CD14-positive monocyte (primary cell): ENCODE measurements at regions not wholly inside any gene's neighbourhood (a gene's known extent, or its start where the extent isn't known, plus 50 kb on each side); places are given as distances from the start of the nearest gene placed in this dataset.

Source experiments
- DNase-seq, 3 donors: peaks; one replicate each; pipeline ENCODE4 v3.0.0-alpha.2; 2011 to 2022
- H2AFZ ChIP-seq: 2 replicates; pipeline ENCODE4 v1.6.0; 2012; ENCODE audit warnings: mild to moderate bottlenecking, low read depth, low read length, inconsistent platforms; ENCODE audit not compliant: insufficient read depth, poor library complexity, severe bottlenecking
- H3K27ac ChIP-seq, 2 donors: 1 replicate in 1 of 2; 2 replicates in 1 of 2; pipeline ENCODE4 v1.5.1; 2012 to 2013; ENCODE audit warnings: low read length in 2 of 2, control low read depth in 1 of 2, inconsistent platforms in 1 of 2, low read depth in 1 of 2, mild to moderate bottlenecking in 1 of 2
- H3K27me3 ChIP-seq, 2 donors: one replicate each; pipeline versions ENCODE4 v1.6.0 to v1.6.1; 2011 to 2013; ENCODE audit warnings: low read length in 2 of 2; ENCODE audit not compliant: control insufficient read depth in 2 of 2, insufficient read depth in 2 of 2
- H3K36me3 ChIP-seq, 2 donors: replicated peaks in 1 of 2; 1 replicate in 1 of 2; 2 replicates in 1 of 2; pipeline versions ENCODE4 v1.5.1 to v1.6.1; 2012 to 2013; ENCODE audit warnings: low read length in 2 of 2, control low read depth in 1 of 2, inconsistent platforms in 1 of 2, mild to moderate bottlenecking in 1 of 2; ENCODE audit not compliant: insufficient read depth in 2 of 2, control insufficient read depth in 1 of 2
- H3K4me1 ChIP-seq, 2 donors: 1 replicate in 1 of 2; 2 replicates in 1 of 2; pipeline versions ENCODE4 v1.5.1 to v1.6.1; 2012 to 2013; ENCODE audit warnings: low read length in 2 of 2, control low read depth in 1 of 2, inconsistent platforms in 1 of 2, mild to moderate bottlenecking in 1 of 2, moderate library complexity in 1 of 2; ENCODE audit not compliant: insufficient read depth in 2 of 2, control insufficient read depth in 1 of 2
- H3K4me2 ChIP-seq: replicated peaks from 2 replicates; pipeline ENCODE3; 2012; ENCODE audit warnings: low read length, moderate library complexity, mild to moderate bottlenecking; ENCODE audit not compliant: poor library complexity, severe bottlenecking; ENCODE audit errors: extremely low read depth
- H3K4me3 ChIP-seq, 3 experiments: fragments of 200-600 bp in 1 of 3; sonication (generic) in 1 of 3; replicated peaks in 1 of 3; 1 replicate in 2 of 3; 2 replicates in 1 of 3; pipeline ENCODE4 v1.5.1; 2011 to 2013; ENCODE audit warnings: low read length in 3 of 3, mild to moderate bottlenecking in 3 of 3, control low read depth in 2 of 3, low read depth in 2 of 3, inconsistent platforms in 1 of 3, moderate library complexity in 1 of 3
- H3K79me2 ChIP-seq: 2 replicates; pipeline ENCODE4 v1.6.0; 2012; ENCODE audit warnings: mild to moderate bottlenecking, control low read depth, inconsistent platforms, low read length, moderate library complexity; ENCODE audit not compliant: insufficient read depth
- H3K9ac ChIP-seq: 2 replicates; pipeline ENCODE4 v1.6.0; 2017; ENCODE audit warnings: low read length, mild to moderate bottlenecking; ENCODE audit not compliant: insufficient read depth, poor library complexity, severe bottlenecking
- H3K9me3 ChIP-seq, 2 donors: replicated peaks in 1 of 2; 1 replicate in 1 of 2; 2 replicates in 1 of 2; pipeline versions ENCODE4 v1.5.1 to v1.6.1; 2012 to 2013; ENCODE audit warnings: low read length in 2 of 2, control low read depth in 1 of 2; ENCODE audit not compliant: control insufficient read depth in 1 of 2, insufficient read depth in 1 of 2
- H4K20me1 ChIP-seq: 2 replicates; pipeline ENCODE4 v1.6.0; 2012; ENCODE audit warnings: mild to moderate bottlenecking, low read length, control low read depth, moderate library complexity; ENCODE audit not compliant: insufficient read depth
- H3K27ac Mint-ChIP-seq, 7 donors: one replicate each; pipeline ENCODE4 v1.8.0; 2020; ENCODE audit warnings: mild to moderate bottlenecking in 7 of 7, mixed read lengths in 7 of 7, moderate library complexity in 6 of 7, inconsistent platforms in 2 of 7
- H3K27me3 Mint-ChIP-seq, 3 donors: one replicate each; pipeline ENCODE4 v1.8.0; 2021 to 2022; ENCODE audit warnings: low read depth in 3 of 3, mild to moderate bottlenecking in 3 of 3, mixed read lengths in 3 of 3, moderate library complexity in 3 of 3, inconsistent platforms in 1 of 3
- H3K36me3 Mint-ChIP-seq, 2 donors: one replicate each; pipeline ENCODE4 v1.8.0; 2020; ENCODE audit warnings: mixed read lengths in 2 of 2, inconsistent platforms in 1 of 2, mild to moderate bottlenecking in 1 of 2
- H3K4me1 Mint-ChIP-seq: one replicate; pipeline ENCODE4 v1.8.0; 2020; ENCODE audit warnings: mild to moderate bottlenecking, mixed read lengths
- H3K4me3 Mint-ChIP-seq, 2 donors: one replicate each; pipeline ENCODE4 v1.8.0; 2020; ENCODE audit warnings: mild to moderate bottlenecking in 2 of 2, mixed read lengths in 2 of 2, moderate library complexity in 1 of 2
- H3K9me3 Mint-ChIP-seq, 7 donors: one replicate each; pipeline ENCODE4 v1.8.0; 2020 to 2022; ENCODE audit warnings: mixed read lengths in 7 of 7, mild to moderate bottlenecking in 6 of 7, moderate library complexity in 6 of 7, inconsistent platforms in 2 of 7
- WGBS: methylation state at CpG from one replicate; pipeline ENCODE4 v1.1.5; 2013; ENCODE audit warnings: missing lambda C conversion rate; ENCODE audit not compliant: insufficient coverage; 5-methylcytosine and 5-hydroxymethylcytosine counted together
- intact Hi-C, 2 donors: fragments of 100-400 bp; cut with micrococcal nuclease; formaldehyde crosslinking; loops; one replicate each; pipeline versions ENCODE4 v1.15.0 to v1.15.1; 2023
- TF ChIP-seq, protein P1 (sequence below): fragments of 200-600 bp; IDR thresholded peaks from one replicate; pipeline ENCODE4 v1.8.0; 2022; ENCODE audit warnings: antibody characterized with exemption, mild to moderate bottlenecking

- H3K4me1 Mint-ChIP-seq = peaks cover 11% of the 10 kb centered on the region
- WGBS = no CpG with 5 or more reads among the region's 4 CpGs
- TF ChIP-seq, protein P1, sequence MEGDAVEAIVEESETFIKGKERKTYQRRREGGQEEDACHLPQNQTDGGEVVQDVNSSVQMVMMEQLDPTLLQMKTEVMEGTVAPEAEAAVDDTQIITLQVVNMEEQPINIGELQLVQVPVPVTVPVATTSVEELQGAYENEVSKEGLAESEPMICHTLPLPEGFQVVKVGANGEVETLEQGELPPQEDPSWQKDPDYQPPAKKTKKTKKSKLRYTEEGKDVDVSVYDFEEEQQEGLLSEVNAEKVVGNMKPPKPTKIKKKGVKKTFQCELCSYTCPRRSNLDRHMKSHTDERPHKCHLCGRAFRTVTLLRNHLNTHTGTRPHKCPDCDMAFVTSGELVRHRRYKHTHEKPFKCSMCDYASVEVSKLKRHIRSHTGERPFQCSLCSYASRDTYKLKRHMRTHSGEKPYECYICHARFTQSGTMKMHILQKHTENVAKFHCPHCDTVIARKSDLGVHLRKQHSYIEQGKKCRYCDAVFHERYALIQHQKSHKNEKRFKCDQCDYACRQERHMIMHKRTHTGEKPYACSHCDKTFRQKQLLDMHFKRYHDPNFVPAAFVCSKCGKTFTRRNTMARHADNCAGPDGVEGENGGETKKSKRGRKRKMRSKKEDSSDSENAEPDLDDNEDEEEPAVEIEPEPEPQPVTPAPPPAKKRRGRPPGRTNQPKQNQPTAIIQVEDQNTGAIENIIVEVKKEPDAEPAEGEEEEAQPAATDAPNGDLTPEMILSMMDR = no peak
- no peaks in the 10 kb centered on the region for H3K36me3 Mint-ChIP-seq
- no peak overlapping the region for H3K27ac ChIP-seq
- no peaks in the 10 kb centered on the region for H3K36me3 ChIP-seq
- no peaks in the 10 kb centered on the region for H3K79me2 ChIP-seq
- H3K4me2 ChIP-seq = no peak overlapping the region
- peaks cover 16 to 41% (median 23%) of the 10 kb centered on the region in 3 donors for H3K27me3 Mint-ChIP-seq
- no peak for DNase-seq
- intact Hi-C loops = no loop called here
- no peak overlapping the region for H3K4me3 Mint-ChIP-seq
- H3K4me3 ChIP-seq = no peak overlapping the region
- no peak overlapping the region for H2AFZ ChIP-seq
- no peak overlapping the region for H3K9ac ChIP-seq
- peaks cover 2 to 11% (median 7%) of the 10 kb centered on the region in 7 donors for H3K9me3 Mint-ChIP-seq
- H3K9me3 ChIP-seq = peaks cover 0 to 3% of the 10 kb centered on the region in 2 donors
- peaks cover 5 to 10% of the 10 kb centered on the region in 2 donors for H3K27me3 ChIP-seq
- H4K20me1 ChIP-seq = no peaks in the 10 kb centered on the region
- no peaks in the 10 kb centered on the region for H3K4me1 ChIP-seq
- H3K27ac Mint-ChIP-seq = no peak overlapping the region
These were observed 223.6 kb upstream of the AGAP1 start for GRCh38 chr2:235270291-235270690.

DNA sequence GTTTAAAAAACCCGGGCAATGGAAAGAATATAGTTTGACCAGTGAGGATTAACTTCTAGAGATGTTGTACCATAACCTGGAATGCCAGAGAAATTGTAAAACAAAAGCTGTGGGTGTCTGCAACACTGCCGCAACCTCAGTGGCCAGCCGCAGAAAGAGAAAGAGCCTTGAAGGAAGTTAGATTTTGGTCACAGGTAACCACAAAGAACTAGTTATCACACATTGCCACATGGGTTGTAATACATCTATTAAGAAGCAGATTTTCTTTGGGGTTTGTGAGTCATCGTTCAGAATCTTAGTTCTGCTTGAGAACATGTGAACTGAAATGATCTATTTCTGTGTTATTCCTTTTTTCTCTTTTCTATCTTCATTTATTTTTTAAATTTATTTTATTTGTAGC, 222.9 kb upstream of the AGAP1 start:
- H3K4me2 ChIP-seq = no peak overlapping the region
- H3K4me3 ChIP-seq = no peak overlapping the region
- no peak overlapping the region for H2AFZ ChIP-seq
- H3K79me2 ChIP-seq = no peaks in the 10 kb centered on the region
- H3K4me1 Mint-ChIP-seq = peaks cover 11% of the 10 kb centered on the region
- H3K9me3 Mint-ChIP-seq = peaks cover 2 to 13% (median 7%) of the 10 kb centered on the region in 7 donors
- peaks cover 5 to 10% of the 10 kb centered on the region in 2 donors for H3K27me3 ChIP-seq
- peaks cover 19 to 39% (median 21%) of the 10 kb centered on the region in 3 donors for H3K27me3 Mint-ChIP-seq
- H3K9ac ChIP-seq = no peak overlapping the region
- no peaks in the 10 kb centered on the region for H3K36me3 Mint-ChIP-seq
- TF ChIP-seq, protein P1 = no peak
- H3K36me3 ChIP-seq = no peaks in the 10 kb centered on the region
- WGBS = 0% methylated on average over 1 of the region's 4 CpGs
- no peak overlapping the region for H3K27ac ChIP-seq
- no peak for DNase-seq
- no peaks in the 10 kb centered on the region for H3K4me1 ChIP-seq
- no peaks in the 10 kb centered on the region for H4K20me1 ChIP-seq
- H3K27ac Mint-ChIP-seq = no peak overlapping the region
- H3K9me3 ChIP-seq = peaks cover 0 to 3% of the 10 kb centered on the region in 2 donors
- no peak overlapping the region for H3K4me3 Mint-ChIP-seq
- intact Hi-C loops = no loop called here
